GM19468 (cell line): ENCODE measurements at regions not wholly inside any gene's neighbourhood (a gene's known extent, or its start where the extent isn't known, plus 50 kb on each side); places are given as distances from the start of the nearest gene placed in this dataset.

Experiments
- ATAC-seq: cut with Tn5 transposase; IDR thresholded peaks from one replicate; pipeline ENCODE4 v1.9.1; 2021; ENCODE audit warnings: mild to moderate bottlenecking, moderate library complexity, moderate number of reproducible peaks; ENCODE audit not compliant: unreplicated experiment; ENCODE audit errors: extremely low read depth

- no peak for ATAC-seq
Observed at GRCh38 chr10:28082885-28083284, 84.0 kb upstream of the ODAD2 start.

GRCh38 chr10:28082316-28082715 is 83.4 kb upstream of the ODAD2 start:
- no peak for ATAC-seq

- no peak for ATAC-seq
Observed at GRCh38 chr10:28077889-28078288, 79.0 kb upstream of the ODAD2 start.

- ATAC-seq: no peak
Observed at GRCh38 chr10:28075424-28075823, 76.5 kb upstream of the ODAD2 start.

- ATAC-seq: no peak
Observed at GRCh38 chr10:28072573-28072972, 73.7 kb upstream of the ODAD2 start.

- no peak for ATAC-seq
Observed at GRCh38 chr10:28060031-28060607, 61.2 kb upstream of the ODAD2 start.

GRCh38 chr10:28058746-28059145 is 59.9 kb upstream of the ODAD2 start:
- no peak for ATAC-seq

- no peak for ATAC-seq
Observed at GRCh38 chr10:28054228-28054860, 55.5 kb upstream of the ODAD2 start.

GRCh38 chr10:28049286-28049685 is 50.4 kb upstream of the ODAD2 start:
- ATAC-seq: no peak
